Stimulated activated CD4-positive, alpha-beta T cell treated with anti-CD3 and anti-CD28 coated beads, Interleukin-1b, Interleukin-23, amount 100 ng/mL, for 24 hours (primary cell): ENCODE measurements at regions not wholly inside any gene's neighbourhood (a gene's known extent, or its start where the extent isn't known, plus 50 kb on each side); places are given as distances from the start of the nearest gene placed in this dataset.

Experiments
- DNase-seq, 4 experiments: peaks; one replicate each; pipeline ENCODE4 v3.0.0-alpha.2; 2020; ENCODE audit warnings: low read depth in 4 of 4, low spot score in 1 of 4

DNA sequence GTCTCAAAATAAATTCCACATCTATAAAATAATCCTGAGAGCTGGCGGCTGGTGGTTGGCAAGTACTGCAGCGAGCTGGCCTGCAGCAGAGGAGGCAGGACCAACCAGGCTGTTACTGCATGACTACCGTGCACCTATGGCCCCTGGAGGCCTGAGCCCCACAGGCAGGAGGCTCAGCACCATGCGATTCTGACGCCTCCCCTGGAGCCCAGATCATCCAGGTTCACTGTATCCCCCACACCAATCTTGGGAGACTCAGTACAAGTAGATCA is 159.5 kb upstream of the NCAM1 start:
- no peak for DNase-seq

GRCh38 chr11:112805658-112806057 is 155.6 kb upstream of the NCAM1 start:
- no peak for DNase-seq

GRCh38 chr11:112806256-112806655 is 155.0 kb upstream of the NCAM1 start:
- DNase-seq: no peak

DNA sequence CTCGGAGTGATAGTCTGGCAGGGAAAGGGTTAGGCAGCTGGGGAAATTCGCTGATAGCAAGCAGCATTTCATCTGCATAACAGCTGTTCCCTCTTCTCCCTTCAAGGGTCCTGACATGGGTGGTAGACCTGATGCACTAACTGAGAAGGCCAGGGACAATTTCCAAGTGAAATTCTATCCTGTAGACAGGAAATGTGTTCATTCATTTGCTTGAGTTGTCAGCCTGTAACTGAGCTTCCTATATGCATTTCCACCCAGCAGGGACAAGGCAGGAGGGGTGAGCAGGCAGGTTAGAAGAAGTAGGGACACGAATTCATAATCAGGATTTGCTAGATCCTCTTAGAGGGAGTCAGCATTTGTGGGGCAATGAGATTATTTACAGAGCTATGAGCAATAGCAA is 154.3 kb upstream of the NCAM1 start:
- DNase-seq: no peak

GRCh38 chr11:112809429-112809828 is 151.8 kb upstream of the NCAM1 start:
- DNase-seq: no peak

DNA sequence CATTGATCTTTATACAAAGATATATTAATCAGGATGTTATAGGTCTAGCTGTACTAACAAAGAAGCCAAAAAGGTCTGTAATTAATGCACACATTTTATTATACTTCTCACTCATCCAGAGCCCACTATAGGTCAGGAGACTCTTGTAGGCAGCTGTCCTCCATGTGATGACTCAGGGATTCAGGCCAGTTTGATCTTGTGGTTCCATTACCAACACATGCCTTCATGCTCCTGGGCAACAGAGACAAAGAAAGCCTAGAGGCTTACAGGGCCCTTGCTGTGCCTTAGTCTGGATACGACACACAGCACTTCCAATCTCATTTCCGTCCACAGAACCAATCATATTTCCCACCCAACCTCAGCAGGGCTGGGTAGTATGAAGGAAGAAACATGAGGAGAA is 150.3 kb upstream of the NCAM1 start:
- DNase-seq: no peak

- DNase-seq: no peak
These were observed 149.4 kb upstream of the NCAM1 start for GRCh38 chr11:112811783-112812182.

DNA sequence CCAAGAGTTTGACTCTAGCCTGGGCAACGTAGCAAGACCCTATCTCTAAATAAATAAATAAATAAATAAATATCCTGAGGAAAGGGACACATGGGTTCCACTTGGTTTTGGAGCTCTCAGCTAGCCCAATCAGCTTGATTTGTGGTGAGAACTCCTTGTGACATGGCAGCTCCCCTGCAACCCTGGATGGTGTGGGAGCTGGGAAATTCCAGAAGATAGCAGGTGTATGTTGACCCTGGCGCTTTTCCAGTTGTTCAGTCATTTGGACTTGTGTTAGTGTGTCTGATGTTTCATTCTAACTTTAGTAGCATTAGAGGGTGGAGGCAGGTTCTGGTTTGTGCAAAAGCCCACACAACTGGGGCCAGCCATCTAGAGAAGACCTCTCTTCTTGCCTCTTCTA is 148.5 kb upstream of the NCAM1 start:
- DNase-seq: no peak

- no peak for DNase-seq
These were observed 147.1 kb upstream of the NCAM1 start for GRCh38 chr11:112814168-112814567.

- DNase-seq: no peak
These were observed 143.8 kb upstream of the NCAM1 start for GRCh38 chr11:112817376-112817775.

GRCh38 chr11:112822478-112823274 is 138.5 kb upstream of the NCAM1 start:
- DNase-seq: no peak

DNA sequence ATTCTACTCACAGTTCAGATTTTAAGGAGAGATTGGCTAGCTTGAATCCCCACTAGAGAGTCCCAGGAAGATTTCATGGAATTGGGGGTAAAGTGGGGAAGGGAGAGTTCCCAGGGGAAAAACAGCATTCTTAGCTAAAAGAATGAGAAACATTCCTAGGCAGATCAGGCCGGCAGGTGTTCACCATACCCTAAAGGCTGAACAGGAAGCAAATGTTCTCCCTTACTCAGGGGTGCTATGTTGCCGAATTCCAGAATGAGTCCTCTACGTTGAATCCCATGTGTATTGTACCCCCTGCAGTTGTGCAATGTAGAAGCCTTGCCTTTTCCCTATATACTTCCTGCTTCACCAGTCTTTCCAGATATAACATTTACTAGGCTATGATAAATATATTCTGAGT is 135.2 kb upstream of the NCAM1 start:
- no peak for DNase-seq

- DNase-seq: no peak
These were observed 134.4 kb upstream of the NCAM1 start for GRCh38 chr11:112826788-112827187.

GRCh38 chr11:112828421-112828820 is 132.8 kb upstream of the NCAM1 start:
- DNase-seq: no peak

DNA sequence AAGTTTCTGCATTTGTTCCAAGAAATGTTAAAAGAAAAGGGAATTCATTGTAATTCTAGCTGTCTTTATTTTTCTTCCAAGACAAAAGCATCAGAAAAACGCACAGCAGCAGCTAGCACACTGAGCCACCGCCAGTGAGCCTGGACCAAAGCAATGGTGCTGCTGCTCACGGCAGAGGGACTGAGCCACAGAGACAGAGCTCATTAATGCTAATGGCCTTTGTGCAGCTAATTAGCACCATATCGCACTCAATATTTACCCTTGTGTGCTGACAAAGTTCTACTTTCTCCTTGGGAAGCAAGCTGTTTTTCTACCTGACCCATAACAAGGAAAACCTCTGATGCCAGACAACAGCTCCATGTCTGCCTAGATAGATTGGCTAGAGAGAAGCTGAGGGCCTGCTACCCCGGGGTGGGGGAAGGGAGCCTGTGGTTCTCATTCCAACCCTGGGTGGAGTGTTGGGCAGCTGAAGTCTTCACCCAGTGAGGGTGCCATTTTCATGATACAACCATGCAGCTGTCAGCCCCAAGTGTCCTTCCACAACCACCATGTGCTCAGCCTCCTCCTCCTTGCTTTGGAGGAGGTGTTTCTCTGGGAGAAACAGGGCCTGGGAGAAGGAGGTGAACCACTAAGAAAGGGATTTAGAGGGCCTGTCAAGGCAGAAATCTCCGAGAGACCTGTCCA is 131.1 kb upstream of the NCAM1 start:
- DNase-seq: no peak

GRCh38 chr11:112831041-112831440 is 130.2 kb upstream of the NCAM1 start:
- DNase-seq: no peak

GRCh38 chr11:112831969-112832766 is 129.1 kb upstream of the NCAM1 start:
- DNase-seq: no peak

GRCh38 chr11:112834277-112834755 is 126.9 kb upstream of the NCAM1 start:
- no peak for DNase-seq

DNA sequence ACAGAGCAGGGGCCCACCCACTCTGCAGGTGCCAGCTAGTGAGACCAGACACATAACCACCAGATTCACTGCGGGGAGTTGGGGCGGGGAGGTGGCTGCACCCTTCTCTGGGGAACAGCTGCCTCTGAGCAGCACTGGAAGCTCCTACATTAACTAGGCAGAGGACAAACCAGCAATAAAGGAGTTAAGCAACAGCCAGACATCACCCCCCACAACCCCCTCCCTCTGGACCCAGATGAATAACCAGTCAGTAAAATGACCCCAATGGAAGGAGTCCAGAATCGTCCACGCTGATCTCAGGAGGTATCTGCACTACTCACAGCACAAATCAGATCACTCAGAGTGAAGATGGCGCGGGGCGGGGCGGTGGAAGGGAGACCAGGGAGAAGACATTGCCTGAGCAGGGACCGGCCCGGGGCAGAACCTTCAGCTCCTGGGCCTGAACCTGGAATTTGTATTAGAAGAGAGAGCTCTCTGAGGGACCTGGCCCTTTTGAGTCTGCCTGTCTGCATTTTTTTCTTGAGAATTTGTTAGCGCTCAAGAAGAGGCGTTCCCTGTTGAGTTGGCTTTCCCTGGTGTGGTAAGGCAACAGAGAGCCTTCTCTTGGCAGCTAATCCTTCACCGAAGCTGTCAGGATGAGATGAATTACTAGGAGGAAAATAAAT is 125.5 kb upstream of the NCAM1 start:
- DNase-seq: no peak

GRCh38 chr11:112836256-112836602 is 125.0 kb upstream of the NCAM1 start:
- DNase-seq: no peak

DNA sequence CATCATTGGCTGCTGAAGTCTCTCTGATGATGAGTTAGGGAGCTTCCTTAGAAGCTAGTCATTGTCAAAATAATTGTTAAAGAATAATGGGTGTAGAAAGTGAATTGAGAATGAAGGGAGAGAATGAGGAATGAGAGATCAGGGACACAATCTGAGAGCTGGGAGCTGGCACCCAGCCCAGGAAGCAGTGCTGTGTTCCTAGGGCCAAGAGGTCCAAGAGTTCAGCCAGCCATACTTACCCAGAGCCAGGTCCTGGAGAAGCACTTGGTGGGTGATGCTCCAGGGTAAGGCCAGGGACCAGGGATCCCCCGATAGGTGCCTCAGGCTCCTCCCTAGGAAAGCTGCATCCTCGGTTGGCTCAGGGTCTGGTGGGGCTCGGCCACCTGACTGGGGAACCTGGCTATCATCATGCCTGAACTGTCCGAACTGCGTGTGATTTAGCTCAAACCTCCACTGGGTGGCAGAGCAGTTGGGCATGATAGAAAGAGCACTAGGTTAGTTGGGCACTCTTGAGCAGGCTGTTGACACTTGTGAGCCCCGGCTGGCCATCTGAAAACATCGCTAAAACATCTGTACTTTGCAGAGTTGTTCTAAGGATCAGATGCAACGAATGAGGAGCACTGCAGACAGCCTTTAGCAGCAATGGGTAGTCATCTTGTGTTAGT is 123.9 kb upstream of the NCAM1 start:
- no peak for DNase-seq
